Ishikawa (cell line): ENCODE measurements at regions not wholly inside any gene's neighbourhood (a gene's known extent, or its start where the extent isn't known, plus 50 kb on each side); places are given as distances from the start of the nearest gene placed in this dataset.

ENCODE experiments used
- CEBPB ChIP-seq: IDR thresholded peaks from 2 replicates; pipeline ENCODE4 v1.6.1; 2012
- CREB1 ChIP-seq: IDR thresholded peaks from 2 replicates; pipeline ENCODE4 v1.6.1; 2012; ENCODE audit warnings: low read depth
- EGR1 ChIP-seq: IDR thresholded peaks from 2 replicates; pipeline ENCODE4 v1.6.1; 2012
- EP300 ChIP-seq: IDR thresholded peaks from 2 replicates; pipeline ENCODE4 v1.6.1; 2012; ENCODE audit warnings: borderline replicate concordance
- FOXM1 ChIP-seq: IDR thresholded peaks from 2 replicates; pipeline ENCODE4 v1.6.1; 2012; ENCODE audit warnings: low read depth, borderline replicate concordance
- MAX ChIP-seq: IDR thresholded peaks from 2 replicates; pipeline ENCODE4 v1.6.1; 2012
- NFIC ChIP-seq: IDR thresholded peaks from 2 replicates; pipeline ENCODE4 v1.6.1; 2012
- RAD21 ChIP-seq: IDR thresholded peaks from 2 replicates; pipeline ENCODE4 v1.6.1; 2012; ENCODE audit warnings: low read depth
- REST ChIP-seq: IDR thresholded peaks from 2 replicates; pipeline ENCODE4 v1.6.1; 2012; ENCODE audit warnings: low read depth, mild to moderate bottlenecking
- TAF1 ChIP-seq: IDR thresholded peaks from 2 replicates; pipeline ENCODE4 v1.6.1; 2012; ENCODE audit warnings: low read depth, mild to moderate bottlenecking
- TCF12 ChIP-seq: IDR thresholded peaks from 2 replicates; pipeline ENCODE4 v1.6.1; 2012; ENCODE audit warnings: low read depth
- TEAD4 ChIP-seq: IDR thresholded peaks from 2 replicates; pipeline ENCODE4 v1.6.1; 2012
- USF1 ChIP-seq: IDR thresholded peaks from 2 replicates; pipeline ENCODE4 v1.6.1; 2012
- YY1 ChIP-seq: IDR thresholded peaks from 2 replicates; pipeline ENCODE4 v1.6.1; 2012; ENCODE audit warnings: low read depth
- ZBTB7A ChIP-seq: IDR thresholded peaks from 2 replicates; pipeline ENCODE4 v1.6.1; 2012; ENCODE audit warnings: low read depth

DNA sequence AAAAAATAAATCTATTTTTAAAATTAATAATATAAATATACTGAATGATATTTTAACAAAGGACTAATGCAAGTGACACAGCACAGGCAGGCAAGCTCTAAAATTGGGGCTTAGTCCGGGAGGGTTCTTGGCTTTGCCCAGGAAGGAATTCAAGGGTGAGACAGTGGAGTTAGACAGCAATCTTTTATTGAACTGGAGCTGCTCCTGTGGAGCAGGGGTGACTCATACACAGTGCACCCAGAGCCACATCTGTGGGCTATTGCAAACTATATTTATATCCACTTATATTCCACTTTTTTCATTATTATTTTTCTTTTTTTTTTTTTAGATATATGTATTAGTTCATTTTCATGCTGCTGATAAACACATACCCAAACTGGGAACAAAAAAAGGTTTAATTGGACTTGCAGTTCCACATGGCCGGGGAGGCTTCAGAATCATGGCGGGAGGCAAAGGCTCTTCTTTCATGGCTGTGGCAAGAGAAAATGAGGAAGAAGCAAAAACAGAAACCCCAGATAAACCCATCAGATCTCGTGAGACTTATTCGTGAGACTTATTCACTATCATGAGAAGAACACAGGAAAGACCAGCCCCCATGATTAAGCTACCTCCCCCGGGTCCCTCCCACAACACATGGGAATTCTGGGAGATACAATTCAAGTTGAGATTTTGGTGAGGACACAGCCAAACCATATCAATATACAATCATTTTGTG lies 437.1 kb downstream of the BCL11A start:
- TF ChIP-seq RAD21, result no peak
- TF ChIP-seq EGR1, result no peak
- TF ChIP-seq YY1, result no peak

DNA sequence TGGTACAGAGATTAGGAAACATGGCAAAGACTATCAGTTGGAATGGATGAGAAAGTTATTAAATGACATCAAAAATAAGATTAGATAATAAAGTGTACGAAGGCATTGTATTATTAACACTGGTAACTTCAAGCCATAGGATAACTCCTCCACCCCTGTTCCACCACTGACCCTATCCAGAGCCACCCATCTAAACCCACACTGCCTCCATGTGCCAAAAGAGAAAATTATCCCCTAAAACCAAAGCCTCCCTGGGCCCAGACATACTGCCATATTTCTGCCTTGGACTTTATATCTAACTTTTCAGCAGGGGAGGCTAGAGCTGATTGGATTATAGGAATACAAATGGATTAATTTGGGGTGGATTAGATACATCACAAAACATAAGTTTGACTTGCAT lies 443.7 kb downstream of the BCL11A start:
- no peak for TF ChIP-seq MAX
- no peak for TF ChIP-seq TCF12
- no peak for TF ChIP-seq REST
- no peak for TF ChIP-seq EGR1
- no peak for TF ChIP-seq ZBTB7A
- TF ChIP-seq TAF1, result no peak
- TF ChIP-seq FOXM1, result no peak
- no peak for TF ChIP-seq TEAD4

- TF ChIP-seq EGR1 (no peak), RAD21 (no peak), NFIC (no peak), USF1 (no peak), REST (no peak), TAF1 (no peak), YY1 (no peak), ZBTB7A (no peak), CREB1 (no peak), TCF12 (no peak), TEAD4 (no peak), EP300 (no peak), MAX (no peak), FOXM1 (no peak), CEBPB (no peak)
Observed at GRCh38 chr2:60106836-60107529, 446.5 kb downstream of the BCL11A start.

- no peak for TF ChIP-seq MAX
- no peak for TF ChIP-seq RAD21
- no peak for TF ChIP-seq ZBTB7A
- TF ChIP-seq FOXM1, result no peak
- TF ChIP-seq EP300, result no peak
- TF ChIP-seq REST, result no peak
- no peak for TF ChIP-seq TCF12
- TF ChIP-seq YY1, result no peak
- no peak for TF ChIP-seq EGR1
- no peak for TF ChIP-seq CEBPB
- no peak for TF ChIP-seq TEAD4
- no peak for TF ChIP-seq CREB1
- TF ChIP-seq USF1, result no peak
- TF ChIP-seq NFIC, result no peak
- no peak for TF ChIP-seq TAF1
Observed at GRCh38 chr2:60105906-60106305, 447.5 kb downstream of the BCL11A start.
